Lung (tissue), 11 donors: ENCODE measurements at regions not wholly inside any gene's neighbourhood (a gene's known extent, or its start where the extent isn't known, plus 50 kb on each side); places are given as distances from the start of the nearest gene placed in this dataset.

Source experiments
- ATAC-seq: fragments of 200-7000 bp; cut with Tn5 transposase; one replicate; pipeline ENCODE4 v1.9.1; 2020; ENCODE audit warnings: moderate number of reproducible peaks; ENCODE audit not compliant: insufficient read depth, low FRiP score
- DNase-seq, 3 donors: peaks; one replicate each; pipeline ENCODE4 v3.0.0-alpha.2; 2013 to 2017
- H3K27ac ChIP-seq, 2 donors: one replicate each; pipeline ENCODE4 v1.5.1; 2013; ENCODE audit warnings: mild to moderate bottlenecking in 2 of 2, moderate library complexity in 2 of 2, control low read depth in 1 of 2, inconsistent platforms in 1 of 2, low read depth in 1 of 2, low read length in 1 of 2
- H3K27me3 ChIP-seq, 3 donors: one replicate each; pipeline ENCODE4 v1.5.1; 2013; ENCODE audit warnings: low read length in 2 of 3; ENCODE audit not compliant: control insufficient read depth in 3 of 3, insufficient read depth in 3 of 3
- H3K36me3 ChIP-seq, 4 donors: one replicate each; pipeline ENCODE4 v1.5.1; 2013; ENCODE audit warnings: low read length in 4 of 4, mild to moderate bottlenecking in 1 of 4, moderate library complexity in 1 of 4; ENCODE audit not compliant: control insufficient read depth in 4 of 4, insufficient read depth in 4 of 4
- H3K4me1 ChIP-seq, 5 donors: one replicate each; pipeline ENCODE4 v1.5.1; 2013; ENCODE audit warnings: low read length in 5 of 5, mild to moderate bottlenecking in 2 of 5, moderate library complexity in 1 of 5; ENCODE audit not compliant: control insufficient read depth in 5 of 5, insufficient read depth in 5 of 5
- H3K4me3 ChIP-seq: one replicate; pipeline ENCODE4 v1.5.1; 2013; ENCODE audit warnings: mild to moderate bottlenecking, control low read depth, moderate library complexity
- H3K9ac ChIP-seq, 2 donors: one replicate each; pipeline ENCODE4 v1.5.1; 2013; ENCODE audit warnings: low read length in 2 of 2, control low read depth in 1 of 2; ENCODE audit not compliant: insufficient read depth in 1 of 2
- H3K9me3 ChIP-seq, 4 donors: one replicate each; pipeline ENCODE4 v1.5.1; 2013; ENCODE audit warnings: low read length in 3 of 4, mild to moderate bottlenecking in 1 of 4, moderate library complexity in 1 of 4; ENCODE audit not compliant: control insufficient read depth in 4 of 4, insufficient read depth in 3 of 4
- CTCF ChIP-seq: IDR thresholded peaks from 2 replicates; pipeline ENCODE4 v1.5.1; 2012; ENCODE audit warnings: mild to moderate bottlenecking; ENCODE audit errors: control extremely low read depth, extremely low read depth
- WGBS, 2 donors: extraction: QIAGEN DNeasy Blood & Tissue Kit; methylation state at CpG; one replicate each; pipeline ENCODE4 v1.1.7; 2013; 5-methylcytosine and 5-hydroxymethylcytosine counted together
- donor health status: control.
- donor health status: control.
- donor health status: Bipolar disorder and iron deficiency.
- donor health status: healthy.
- donor health status: DM: yes; HTN: yes; CAD: no.

DNA sequence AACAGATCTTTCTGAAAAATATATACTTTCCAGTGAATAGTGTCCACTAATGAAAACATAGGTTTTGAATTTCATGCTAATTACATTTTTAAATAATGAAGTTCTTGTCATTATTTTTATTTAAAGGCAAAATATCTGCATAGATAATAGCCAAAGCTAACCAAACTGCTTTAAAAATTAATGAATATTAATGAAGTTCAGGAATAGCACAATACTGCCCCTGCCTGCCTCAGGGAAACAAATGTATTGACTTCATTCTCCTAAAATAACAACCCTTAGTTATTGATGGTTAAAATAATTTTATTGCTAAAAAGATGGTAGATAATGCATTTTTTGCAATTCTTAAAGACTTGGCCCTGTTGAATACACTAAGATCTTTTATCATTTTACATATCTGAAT, 103.6 kb upstream of the SSBP2 start:
- no peaks in the 10 kb centered on the region for H3K9me3 ChIP-seq
- H3K27ac ChIP-seq: no peak overlapping the region
- TF ChIP-seq CTCF: no peak
- no peak overlapping the region for H3K4me3 ChIP-seq
- no peak overlapping the region for H3K9ac ChIP-seq
- no peak for DNase-seq
- H3K36me3 ChIP-seq: no peaks in the 10 kb centered on the region
- peaks cover 17 to 56% (median 20%) of the 10 kb centered on the region in 5 donors for H3K4me1 ChIP-seq
- no peaks in the 10 kb centered on the region for H3K27me3 ChIP-seq
- ATAC-seq: no peak

- peak overlapping the region in 1 of 2 donors; percentile 97 for H3K27ac ChIP-seq
- no peaks in the 10 kb centered on the region for H3K9me3 ChIP-seq
- H3K9ac ChIP-seq: peak overlapping the region in 1 of 2 donors; percentile 77
- H3K4me1 ChIP-seq: peaks cover 21 to 58% (median 22%) of the 10 kb centered on the region in 5 donors
- no peak for DNase-seq
- H3K4me3 ChIP-seq: no peak overlapping the region
- ATAC-seq: no peak
- no peak for TF ChIP-seq CTCF
- H3K27me3 ChIP-seq: no peaks in the 10 kb centered on the region
- no peaks in the 10 kb centered on the region for H3K36me3 ChIP-seq
- 75 to 79% methylated on average over 6 of the region's 6 CpGs for WGBS, 2 donors
Measured at GRCh38 chr5:81853030-81853357, 102.1 kb upstream of the SSBP2 start.

DNA sequence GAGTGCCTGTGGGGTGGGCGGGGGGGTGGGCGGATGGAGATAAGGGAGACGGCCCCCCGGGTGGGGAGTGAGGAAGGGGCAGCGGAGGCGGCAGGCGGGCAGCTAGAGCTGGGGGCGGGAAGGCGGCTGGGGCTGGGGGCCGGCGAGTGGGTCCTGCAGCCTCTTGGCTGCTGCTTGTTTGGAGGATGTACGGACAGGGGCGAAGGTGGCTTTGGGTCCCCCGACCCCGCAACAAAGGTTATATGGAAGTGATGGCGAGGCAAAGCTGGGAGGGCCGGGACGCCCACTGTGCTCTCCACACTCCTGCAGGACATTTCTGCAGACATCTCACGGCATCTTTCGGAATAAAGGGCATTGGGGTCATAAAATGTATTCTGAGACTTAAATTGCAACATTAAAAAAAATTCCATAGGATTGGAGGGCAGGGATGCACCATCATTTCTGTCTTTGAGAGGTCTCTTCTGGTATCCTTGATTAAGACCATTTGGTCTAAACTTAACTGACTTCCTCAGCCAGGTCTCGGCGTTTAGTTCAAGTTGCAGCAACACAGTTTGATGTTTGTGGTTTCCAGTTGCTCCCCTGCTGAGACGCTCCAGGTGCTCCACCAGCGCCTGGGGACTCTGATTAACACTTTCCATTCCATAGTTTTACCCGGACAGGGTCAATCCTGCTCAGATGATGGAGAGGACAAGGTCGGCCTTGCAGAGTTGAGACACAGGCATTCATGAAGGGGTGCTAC, 101.6 kb upstream of the SSBP2 start:
- Histone ChIP-seq H3K9me3 (no peaks in the 10 kb centered on the region), H3K27ac (peak overlapping the region; percentile 70 to 97), H3K4me3 (no peak overlapping the region), H3K27me3 (no peaks in the 10 kb centered on the region), H3K4me1 (peaks cover 19 to 59% (median 22%) of the 10 kb centered on the region in 5 donors), H3K36me3 (no peaks in the 10 kb centered on the region), H3K9ac (peak overlapping the region in 1 of 2 donors; percentile 77)
- no peak for ATAC-seq
- TF ChIP-seq CTCF: no peak
- DNase-seq: peak; percentile 58 to 65 (median 62)
- 6 to 8% methylated on average over 26 of the region's 26 CpGs for WGBS, 2 donors
